HG03139 (cell line): ENCODE measurements at regions not wholly inside any gene's neighbourhood (a gene's known extent, or its start where the extent isn't known, plus 50 kb on each side); places are given as distances from the start of the nearest gene placed in this dataset.
"Not testable (repeated sequence)": the region's sequence is repeated elsewhere in the genome, so short reads cannot be mapped to it uniquely, and the experiment has no call there.

Experiments used
- ATAC-seq: cut with Tn5 transposase; IDR thresholded peaks from one replicate; pipeline ENCODE4 v1.9.1; 2021; ENCODE audit not compliant: unreplicated experiment

GRCh38 chr18:8882632-8883408 lies 177.5 kb downstream of the MTCL1 start:
- ATAC-seq = no peak

- no peak for ATAC-seq
These were observed 178.0 kb downstream of the MTCL1 start for GRCh38 chr18:8883409-8883668.

DNA sequence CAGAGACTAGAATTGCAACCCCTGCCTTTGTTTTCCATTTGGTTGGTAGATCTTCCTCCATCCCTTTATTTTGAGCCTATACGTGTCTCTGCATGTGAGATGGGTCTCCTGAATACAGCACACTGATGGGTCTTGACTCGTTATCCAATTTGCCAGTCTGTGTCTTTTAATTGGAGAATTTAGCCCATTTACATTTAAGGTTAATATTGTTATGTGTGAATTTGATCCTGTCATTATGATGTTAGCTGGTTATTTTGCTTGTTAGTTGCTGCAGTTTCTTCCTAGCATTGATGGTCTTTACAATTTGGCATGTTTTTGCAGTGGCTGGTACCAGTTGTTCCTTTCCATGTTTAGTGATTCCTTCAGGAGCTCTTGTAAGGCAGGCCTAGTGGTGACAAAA lies 182.5 kb downstream of the MTCL1 start:
- not testable (repeated sequence) for ATAC-seq

DNA sequence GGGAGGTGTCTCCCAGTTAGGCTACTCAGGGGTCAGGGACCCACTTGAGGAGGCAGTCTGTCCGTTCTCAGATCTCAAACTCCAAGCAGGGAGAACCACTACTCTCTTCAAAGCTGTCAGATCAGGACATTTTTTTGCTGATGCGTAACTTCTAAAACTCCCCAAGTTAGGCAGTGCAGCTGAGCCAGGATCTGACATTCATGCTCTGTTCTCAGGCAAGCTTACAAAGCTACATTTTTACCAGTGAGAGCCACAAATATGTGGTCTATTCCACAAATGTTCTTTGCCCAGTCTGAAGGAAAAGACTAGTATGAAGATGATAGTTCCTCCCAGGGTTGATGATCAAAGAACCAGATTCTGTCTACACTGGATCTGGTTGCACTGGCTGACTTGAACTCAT lies 184.1 kb downstream of the MTCL1 start:
- ATAC-seq = no peak

DNA sequence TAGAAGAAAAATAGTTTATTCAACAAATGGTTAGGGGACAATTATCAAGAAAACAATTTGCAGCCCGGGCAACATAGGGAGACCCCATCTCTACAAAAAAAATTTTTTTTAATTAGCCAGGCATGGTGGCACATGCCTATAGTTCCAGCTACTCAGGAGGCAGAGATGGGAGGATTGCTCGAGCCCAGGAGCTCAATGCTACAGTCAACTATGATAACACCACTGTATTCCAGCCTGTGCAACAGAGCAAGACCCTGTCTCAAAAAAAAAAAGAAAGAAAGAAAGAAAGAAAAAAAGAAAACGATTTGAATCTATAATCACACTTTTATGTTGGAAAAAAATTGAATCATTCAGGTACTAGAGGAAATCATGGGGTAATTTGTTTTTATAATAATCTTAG lies 185.1 kb downstream of the MTCL1 start:
- not testable (repeated sequence) for ATAC-seq

GRCh38 chr18:8890957-8891464 lies 185.7 kb downstream of the MTCL1 start:
- no peak for ATAC-seq

DNA sequence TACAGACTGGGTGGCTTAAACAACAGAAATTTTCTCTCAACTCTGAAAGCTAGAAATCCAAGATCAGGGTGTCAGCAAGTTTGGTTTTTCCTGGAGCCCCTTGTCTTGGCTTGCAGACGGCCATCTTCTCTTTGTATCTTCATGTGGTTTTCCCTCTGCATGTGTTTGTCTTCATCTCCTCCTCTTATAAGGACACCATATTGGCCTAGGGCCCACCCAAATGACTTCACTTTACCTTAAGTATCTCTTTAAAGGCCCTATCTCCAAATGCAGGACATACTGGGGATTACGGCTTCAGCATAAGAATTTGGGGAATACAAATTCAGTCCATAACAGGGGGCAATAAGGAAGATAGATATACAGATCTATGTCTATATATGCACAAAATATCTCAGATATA lies 187.9 kb downstream of the MTCL1 start:
- no peak for ATAC-seq

DNA sequence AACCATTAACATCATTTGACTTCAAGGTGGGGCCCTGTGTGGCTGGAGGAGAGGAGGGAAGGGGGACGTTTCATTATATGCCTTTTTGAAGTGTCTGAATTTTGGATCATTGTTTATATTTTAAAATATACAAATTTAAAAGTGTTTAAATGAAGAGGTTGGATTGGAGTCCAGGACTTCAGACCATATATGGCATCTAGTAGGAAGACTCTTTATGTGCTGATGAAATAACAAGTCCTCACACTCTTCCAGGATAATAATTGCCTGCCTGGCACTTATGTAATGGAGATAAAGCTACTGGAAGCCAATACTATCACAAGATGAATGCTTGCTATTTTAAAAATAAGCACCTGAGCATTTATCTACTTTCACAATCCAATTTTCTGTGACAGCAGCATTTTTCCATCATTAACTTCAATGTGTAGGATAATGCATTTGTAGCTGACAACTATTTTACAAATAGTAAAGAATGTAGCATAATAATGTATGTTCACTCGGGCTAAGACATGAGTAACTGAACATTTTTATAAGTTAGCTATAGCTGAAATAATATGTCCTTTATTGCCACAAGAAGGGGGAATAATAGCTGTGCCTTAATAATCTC lies 188.4 kb downstream of the MTCL1 start:
- no peak for ATAC-seq

DNA sequence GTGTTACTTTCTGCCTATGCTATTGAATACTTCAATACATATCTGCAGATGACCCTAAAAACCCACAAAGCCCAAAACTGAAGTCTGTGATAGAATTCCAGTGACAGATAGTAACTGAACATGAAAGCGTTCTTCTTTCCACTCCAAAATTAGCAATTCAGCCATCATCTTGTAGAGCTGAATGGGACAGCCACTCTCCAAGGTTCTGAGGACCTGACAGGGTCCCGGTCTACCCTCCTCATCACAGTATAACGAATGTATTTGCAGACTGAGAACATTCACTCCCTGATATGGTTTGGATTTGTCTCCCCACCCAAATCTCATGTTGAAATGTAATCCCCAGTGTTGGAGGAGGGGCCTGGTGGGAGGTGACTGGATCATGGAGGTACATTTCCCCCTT lies 189.5 kb downstream of the MTCL1 start:
- no peak for ATAC-seq

DNA sequence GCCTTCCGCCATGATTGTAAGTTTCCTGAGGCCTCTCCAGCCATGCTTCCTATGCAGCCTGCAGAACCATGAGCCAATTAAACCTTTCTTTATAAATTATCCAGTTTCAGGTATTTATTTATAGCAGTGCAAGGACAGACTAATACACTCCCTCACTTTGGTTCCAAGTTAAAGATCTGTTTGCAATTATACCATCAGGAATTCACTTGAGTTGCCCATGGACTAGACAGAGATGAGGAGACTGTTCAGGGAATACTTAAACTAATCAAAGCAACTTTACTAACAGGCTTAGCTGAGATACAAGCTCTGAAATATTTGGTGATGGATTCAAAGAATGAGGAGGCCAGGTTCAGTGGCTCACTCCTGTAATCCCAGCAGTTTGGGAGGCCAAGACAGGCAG lies 190.0 kb downstream of the MTCL1 start:
- ATAC-seq = no peak

DNA sequence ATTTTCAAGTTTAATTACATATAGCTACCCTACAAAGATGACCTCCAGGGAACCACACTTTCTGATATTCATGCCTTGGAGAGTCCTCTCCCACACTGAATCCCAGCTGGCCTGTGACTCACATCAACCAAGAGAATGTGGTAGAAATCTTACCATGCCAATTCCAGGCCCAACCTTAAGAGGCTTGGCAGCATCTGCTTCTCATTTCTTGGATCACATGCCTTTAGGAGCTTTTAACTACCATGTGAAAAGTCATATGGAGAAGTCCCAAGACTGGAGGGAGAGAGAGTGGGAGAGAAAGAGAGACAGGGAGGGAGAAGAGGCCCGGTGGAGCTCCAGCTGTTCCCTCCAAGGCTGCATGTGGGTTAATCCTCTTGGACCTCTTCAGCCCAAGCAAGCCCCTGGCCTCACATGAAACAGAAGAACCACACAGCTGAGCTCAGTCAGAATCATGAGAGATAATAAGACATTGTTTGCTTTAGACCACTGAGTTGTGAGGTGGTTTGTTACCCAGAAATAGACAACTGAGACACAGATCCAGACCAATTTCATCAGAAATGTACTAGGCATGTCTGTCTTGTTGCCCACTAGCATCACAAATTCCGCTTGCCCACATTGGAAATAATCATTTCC lies 190.7 kb downstream of the MTCL1 start:
- ATAC-seq = no peak

DNA sequence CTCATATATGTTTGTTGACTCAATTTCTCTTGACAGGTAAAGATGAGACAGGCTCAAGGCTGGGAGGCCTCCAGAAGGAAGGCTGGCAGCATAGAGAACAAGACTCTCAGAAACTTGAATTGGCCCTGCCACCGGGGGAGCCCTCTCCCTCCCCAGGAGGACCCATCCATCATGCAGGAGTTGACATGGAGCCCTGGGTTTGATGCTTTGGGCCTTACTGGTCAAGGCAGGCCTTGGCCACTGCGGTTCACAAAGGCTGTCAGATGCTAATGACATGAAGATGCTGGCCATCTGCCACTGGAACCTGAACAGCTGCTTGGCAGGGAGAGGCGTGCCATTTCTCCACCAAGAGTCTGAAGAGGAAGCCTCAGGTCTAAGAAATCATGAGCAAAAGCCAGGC lies 193.6 kb downstream of the MTCL1 start:
- ATAC-seq = no peak

DNA sequence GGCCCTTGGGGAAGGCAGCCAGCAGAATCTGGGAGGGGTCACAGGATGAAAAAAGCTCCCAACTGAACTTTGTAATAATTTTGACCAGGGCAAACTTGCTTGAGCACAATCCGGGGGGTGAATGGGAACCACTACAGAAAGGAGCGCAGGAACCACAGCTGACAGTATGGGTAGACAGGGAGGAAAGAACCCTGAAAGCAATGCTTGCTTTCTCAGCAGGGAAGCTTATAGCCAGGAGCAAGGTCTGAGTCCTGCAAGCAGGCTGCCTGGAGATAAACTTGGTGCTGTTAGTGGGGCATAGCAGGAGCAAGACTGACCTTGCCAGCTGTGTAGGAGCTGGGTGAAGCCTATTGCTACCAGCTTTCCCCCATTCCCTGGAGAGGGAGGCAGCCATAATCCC lies 195.2 kb downstream of the MTCL1 start:
- ATAC-seq = no peak

DNA sequence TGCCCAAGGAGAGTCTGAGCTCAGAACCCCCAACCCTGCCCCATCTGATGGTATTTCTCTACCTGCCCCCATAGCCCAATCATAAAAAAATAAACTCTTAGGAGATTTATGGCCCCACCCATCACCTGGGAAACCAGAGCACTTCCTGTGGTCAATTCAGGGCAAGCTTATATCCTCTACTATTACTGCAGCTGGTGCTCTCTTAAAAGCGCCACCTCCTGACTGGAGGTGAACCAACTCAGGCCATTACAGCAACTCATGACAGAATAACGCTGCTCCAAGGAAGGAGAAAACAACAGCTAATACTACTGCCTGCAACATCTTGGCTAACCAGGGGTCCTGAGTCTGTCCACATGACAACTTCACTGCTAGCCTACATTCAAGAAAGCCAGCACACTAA lies 195.7 kb downstream of the MTCL1 start:
- ATAC-seq = no peak

DNA sequence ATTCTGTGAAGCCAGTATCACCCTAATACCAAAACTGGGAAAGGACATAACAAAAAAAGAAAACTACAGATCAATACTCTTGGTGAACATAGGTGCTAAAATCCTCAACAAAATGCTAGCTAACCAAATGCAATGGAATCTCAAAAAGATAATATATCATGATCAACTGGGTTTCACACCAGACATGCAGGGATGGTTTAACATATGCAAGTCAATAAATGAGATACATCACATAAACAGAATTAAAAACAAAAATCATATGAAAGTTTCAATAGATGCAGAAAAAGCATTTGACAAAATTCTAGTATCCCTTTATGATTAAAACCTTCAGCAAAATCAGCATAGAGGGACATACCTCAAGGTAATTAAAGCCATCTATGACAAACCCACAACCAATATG lies 198.2 kb upstream of the NDUFV2 start:
- ATAC-seq = no peak

- ATAC-seq = no peak
These were observed 193.5 kb upstream of the NDUFV2 start for GRCh38 chr18:8908792-8909510.

DNA sequence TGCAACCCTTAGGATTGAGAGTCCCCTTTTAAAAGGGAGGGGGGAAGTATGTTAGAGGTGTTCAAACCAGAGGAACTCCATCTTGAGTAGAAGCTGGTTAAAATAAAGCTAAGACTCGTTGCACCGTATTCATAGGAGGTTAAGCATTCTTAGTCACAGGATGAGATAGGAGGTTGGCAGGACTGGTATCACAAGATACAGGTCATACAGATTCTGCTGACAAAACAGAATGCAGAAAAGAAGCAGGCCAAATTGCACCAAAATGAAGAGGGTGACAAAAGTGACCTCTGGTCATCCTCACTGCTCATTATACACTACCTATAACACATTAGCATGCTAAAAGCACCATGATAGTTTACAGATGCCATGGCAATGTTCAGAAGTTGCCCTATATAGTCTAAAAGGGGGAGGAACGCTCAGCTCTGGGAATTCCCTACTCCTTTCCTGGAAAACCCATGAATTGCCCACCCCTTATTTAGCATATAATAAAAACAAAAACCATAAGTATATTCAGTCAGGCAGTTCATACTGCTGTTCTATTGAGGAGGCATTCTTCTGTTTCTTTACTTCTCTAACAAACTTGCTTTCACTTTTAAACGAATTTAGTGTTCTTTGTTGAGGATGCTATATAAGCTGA lies 192.2 kb upstream of the NDUFV2 start:
- ATAC-seq = no peak

DNA sequence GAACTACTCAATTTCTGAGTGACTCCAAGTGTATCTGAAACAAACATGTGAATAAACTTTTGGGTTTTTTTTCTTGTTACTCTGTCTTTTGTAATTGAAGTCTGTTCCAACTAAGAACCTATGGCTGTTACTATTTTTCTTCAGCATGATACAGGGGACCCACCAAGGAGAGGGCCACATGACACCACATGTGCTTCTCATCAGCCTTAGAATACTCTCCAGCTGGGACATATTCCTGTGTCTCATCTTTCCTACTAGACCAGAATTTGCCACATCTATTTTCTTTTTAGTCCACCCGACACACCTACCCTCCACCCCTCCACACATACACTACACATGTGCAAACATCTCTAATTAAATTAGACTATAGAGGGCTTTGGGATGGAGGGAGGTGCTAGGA lies 191.7 kb upstream of the NDUFV2 start:
- ATAC-seq = no peak

GRCh38 chr18:8911408-8912340 lies 190.8 kb upstream of the NDUFV2 start:
- no peak for ATAC-seq
